HG02623 (cell line): ENCODE measurements at regions not wholly inside any gene's neighbourhood (a gene's known extent, or its start where the extent isn't known, plus 50 kb on each side); places are given as distances from the start of the nearest gene placed in this dataset.
"Not testable (repeated sequence)": the region's sequence is repeated elsewhere in the genome, so short reads cannot be mapped to it uniquely, and the experiment has no call there.

Source experiments
- ATAC-seq: cut with Tn5 transposase; IDR thresholded peaks from one replicate; pipeline ENCODE4 v1.9.1; 2021; ENCODE audit warnings: moderate library complexity; ENCODE audit not compliant: unreplicated experiment

- ATAC-seq, result no peak
Measured at GRCh38 chr5:124000538-124000937, 488.6 kb downstream of the CSNK1G3 start.

GRCh38 chr5:123997462-123998215 is 485.7 kb downstream of the CSNK1G3 start:
- no peak for ATAC-seq

GRCh38 chr5:123997064-123997461 is 485.1 kb downstream of the CSNK1G3 start:
- no peak for ATAC-seq

GRCh38 chr5:123992641-123993040 is 480.7 kb downstream of the CSNK1G3 start:
- no peak for ATAC-seq

GRCh38 chr5:123987956-123988355 is 476.0 kb downstream of the CSNK1G3 start:
- ATAC-seq, result no peak

GRCh38 chr5:123976379-123977033 is 464.5 kb downstream of the CSNK1G3 start:
- peak; percentile 80 for ATAC-seq

DNA sequence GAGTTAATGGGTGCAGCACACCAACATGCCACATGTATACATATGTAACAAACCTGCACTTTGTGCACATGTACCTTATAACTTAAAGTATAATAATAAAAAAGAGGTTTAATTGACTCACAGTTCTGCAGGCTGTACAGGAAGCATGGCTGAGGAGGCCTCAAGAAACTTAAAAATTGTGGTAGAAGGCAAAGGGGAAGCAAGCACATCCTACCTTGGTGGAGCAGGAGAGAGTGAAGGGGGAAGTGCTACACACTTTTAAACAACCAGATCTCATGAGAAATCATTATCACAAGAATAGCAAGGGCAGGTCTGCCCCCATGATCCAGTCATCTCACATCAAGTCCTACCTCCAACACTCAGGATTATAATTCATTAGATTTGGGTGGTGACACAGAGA is 463.5 kb downstream of the CSNK1G3 start:
- ATAC-seq, result not testable (repeated sequence)

- no peak for ATAC-seq
Measured at GRCh38 chr5:123966781-123967180, 454.8 kb downstream of the CSNK1G3 start.

GRCh38 chr5:123965626-123966025 is 453.6 kb downstream of the CSNK1G3 start:
- no peak for ATAC-seq

- ATAC-seq, result no peak
Measured at GRCh38 chr5:123964884-123965283, 452.9 kb downstream of the CSNK1G3 start.

- ATAC-seq, result no peak
Measured at GRCh38 chr5:123960526-123960925, 448.5 kb downstream of the CSNK1G3 start.

- ATAC-seq, result no peak
Measured at GRCh38 chr5:123951582-123951977, 439.6 kb downstream of the CSNK1G3 start.

- ATAC-seq, result no peak
Measured at GRCh38 chr5:123950701-123951581, 439.0 kb downstream of the CSNK1G3 start.

DNA sequence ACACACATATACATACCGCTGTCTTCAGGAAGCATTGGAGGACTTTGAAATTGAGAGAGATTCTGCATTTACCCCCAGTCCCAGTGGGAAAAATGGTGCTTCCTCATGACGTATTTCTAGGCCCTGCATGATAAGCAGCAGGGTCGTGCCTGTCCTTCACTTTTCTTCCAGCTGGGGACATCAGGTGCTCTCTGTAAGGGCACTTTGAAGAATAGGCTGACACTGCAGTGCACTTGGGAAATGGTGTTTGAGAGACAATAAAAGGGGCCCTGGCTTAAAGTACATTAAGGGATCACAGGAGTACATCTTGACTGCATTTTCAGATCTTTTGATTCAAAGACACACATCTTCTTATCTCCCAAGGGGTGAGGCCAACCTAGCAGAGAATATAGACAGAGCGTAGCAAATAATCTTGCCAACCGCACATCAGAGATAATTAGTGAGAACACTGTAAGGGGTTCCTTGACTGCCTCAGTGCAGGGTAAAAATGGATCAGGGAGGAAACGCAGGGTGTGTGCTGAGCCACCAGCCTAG is 437.9 kb downstream of the CSNK1G3 start:
- ATAC-seq, result no peak

DNA sequence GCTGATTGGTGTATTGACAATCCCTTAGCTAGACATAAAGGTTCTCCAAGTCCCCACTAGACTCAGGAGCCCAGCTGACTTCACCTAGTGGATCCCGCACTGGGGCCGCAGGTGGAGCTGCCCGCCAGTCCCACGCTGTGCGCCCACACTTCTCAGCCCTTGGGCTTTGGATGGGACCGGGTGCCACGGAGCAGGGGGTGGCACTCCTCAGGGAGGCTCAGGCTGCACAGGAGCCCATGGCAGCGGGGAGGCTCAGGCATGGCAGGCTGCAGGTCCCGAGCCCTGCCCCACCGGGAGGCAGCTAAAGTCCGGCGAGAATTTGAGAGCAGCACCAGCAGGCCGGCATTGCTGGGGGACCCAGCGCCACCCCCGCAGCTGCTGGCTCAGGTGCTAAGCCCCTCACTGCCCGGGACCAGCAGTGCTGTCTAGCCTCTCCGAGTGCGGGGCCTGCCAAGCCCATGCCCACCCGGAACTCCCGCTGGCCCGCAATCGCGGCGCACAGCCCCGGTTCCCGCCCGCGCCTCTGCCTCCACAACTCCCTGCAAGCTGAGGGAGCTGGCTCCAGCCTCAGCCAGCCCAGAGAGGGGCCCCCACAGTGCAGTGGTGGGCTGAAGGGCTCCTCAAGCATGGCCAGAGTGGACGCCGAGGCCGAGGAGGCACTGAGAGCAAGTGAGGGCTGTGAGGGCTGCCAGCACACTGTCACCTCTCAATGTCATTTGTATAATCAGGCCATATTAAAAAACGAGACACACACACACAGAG is 437.2 kb downstream of the CSNK1G3 start:
- ATAC-seq, result no peak

- ATAC-seq, result no peak
Measured at GRCh38 chr5:123947797-123948196, 435.8 kb downstream of the CSNK1G3 start.

GRCh38 chr5:123945548-123945947 is 433.6 kb downstream of the CSNK1G3 start:
- no peak for ATAC-seq

DNA sequence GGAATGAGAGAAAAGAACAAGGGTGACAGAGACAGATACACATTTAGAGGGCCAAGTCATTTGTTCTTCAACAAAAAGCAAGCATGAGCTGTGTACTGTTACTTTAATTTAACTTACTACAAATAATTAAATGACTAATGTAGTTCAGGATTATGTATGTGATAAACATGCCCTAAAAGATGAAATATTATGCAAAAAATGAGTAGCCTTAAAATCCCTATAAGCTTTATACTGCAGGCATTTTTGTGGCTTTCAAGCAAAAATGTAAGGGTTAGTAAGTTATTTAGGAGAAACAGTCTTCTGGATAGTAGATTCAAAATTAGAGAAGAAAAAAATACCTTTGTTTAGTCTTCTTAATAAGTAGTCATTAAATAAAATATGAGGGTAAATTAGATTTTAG is 431.2 kb downstream of the CSNK1G3 start:
- no peak for ATAC-seq

DNA sequence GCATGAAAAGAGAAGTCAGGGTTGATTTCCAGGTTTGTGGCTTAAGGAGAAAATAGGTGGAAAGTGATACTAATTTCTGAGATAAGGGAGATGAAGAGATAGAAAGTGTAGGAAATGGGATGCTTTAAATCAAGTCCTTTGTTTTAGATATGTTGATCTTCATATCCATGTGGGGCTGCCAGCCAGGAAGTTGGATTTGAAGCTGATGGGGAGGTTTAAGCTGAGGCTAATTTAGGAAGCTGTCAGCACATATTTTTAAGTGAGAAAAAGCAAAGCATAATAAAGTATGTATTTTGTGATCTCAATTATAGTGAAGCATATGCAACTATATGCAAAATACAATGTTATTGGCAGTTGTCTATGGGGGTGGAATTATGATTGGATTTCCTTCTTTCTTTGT is 428.4 kb downstream of the CSNK1G3 start:
- no peak for ATAC-seq

GRCh38 chr5:123937230-123937629 is 425.3 kb downstream of the CSNK1G3 start:
- no peak for ATAC-seq

GRCh38 chr5:123936548-123936947 is 424.6 kb downstream of the CSNK1G3 start:
- ATAC-seq, result no peak
